GM18867 (cell line): ENCODE measurements at regions not wholly inside any gene's neighbourhood (a gene's known extent, or its start where the extent isn't known, plus 50 kb on each side); places are given as distances from the start of the nearest gene placed in this dataset.
"Not testable (repeated sequence)": the region's sequence is repeated elsewhere in the genome, so short reads cannot be mapped to it uniquely, and the experiment has no call there.

ENCODE experiments used
- ATAC-seq: cut with Tn5 transposase; IDR thresholded peaks from one replicate; pipeline ENCODE4 v1.9.1; 2021; ENCODE audit warnings: mild to moderate bottlenecking, moderate library complexity; ENCODE audit not compliant: unreplicated experiment

DNA sequence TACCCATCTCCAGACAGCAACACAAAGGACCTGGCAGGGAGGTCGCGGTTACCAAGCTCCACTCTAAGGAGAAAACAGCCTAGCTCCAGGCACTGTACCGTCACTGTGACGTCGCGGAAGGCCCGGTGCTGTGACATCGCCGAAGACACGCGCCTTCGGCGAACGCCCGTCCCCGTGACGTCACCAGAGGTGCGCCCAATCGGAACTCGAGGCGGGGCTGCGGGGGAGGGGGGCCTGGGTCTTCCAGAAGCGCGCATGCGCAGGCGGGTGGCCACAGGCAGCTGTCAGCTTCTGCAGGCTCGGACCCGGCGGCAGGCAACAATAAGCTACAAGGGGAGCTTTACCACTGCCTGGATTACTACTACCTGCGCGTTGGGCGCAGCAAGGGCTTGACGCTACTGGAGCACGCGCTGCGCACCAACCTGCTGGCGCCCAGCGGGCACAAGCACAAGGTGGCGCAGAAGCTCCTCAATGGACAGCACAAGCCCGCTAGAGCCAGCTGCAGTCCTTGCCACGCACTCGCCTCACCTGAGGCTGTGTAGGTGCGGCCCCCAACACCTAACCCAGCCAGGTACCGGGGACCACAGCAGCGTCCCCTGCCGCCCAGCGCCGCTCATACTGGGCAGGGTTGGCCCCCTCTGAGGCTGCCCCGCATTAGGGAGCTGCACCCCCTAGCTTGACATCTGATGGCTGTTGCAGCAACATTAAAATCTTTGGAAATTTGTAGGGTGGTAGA lies 208.4 kb downstream of the TPST1 start:
- ATAC-seq = peak; percentile 58

DNA sequence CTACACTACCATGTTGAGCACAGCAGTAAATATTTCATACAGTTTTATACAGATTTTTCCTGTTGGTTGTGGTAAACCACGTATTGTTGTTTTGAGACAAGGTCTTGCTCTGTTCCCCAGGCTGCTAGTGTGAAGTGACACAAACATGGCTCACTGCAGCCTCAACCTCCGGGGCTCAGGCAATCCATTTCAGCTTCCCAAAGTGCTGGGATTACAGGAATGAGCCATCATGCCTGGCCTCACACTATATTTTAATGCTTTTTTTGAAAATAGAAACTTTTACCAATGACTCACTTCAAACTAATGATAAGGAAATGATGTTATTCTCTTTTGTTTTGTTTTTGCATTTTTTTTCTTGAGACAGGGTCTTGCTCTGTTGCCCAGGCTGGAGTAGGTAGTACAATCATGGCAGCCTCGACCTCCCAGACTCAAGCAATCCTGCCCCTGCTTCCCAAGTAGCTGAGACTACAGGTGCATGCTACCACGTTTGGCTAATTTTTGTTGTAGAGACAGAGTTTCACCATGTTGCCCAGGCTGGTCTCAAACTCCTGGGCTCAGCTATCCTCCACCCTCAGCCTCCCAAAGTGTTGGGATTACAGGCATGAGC lies 210.6 kb downstream of the TPST1 start:
- no peak for ATAC-seq

DNA sequence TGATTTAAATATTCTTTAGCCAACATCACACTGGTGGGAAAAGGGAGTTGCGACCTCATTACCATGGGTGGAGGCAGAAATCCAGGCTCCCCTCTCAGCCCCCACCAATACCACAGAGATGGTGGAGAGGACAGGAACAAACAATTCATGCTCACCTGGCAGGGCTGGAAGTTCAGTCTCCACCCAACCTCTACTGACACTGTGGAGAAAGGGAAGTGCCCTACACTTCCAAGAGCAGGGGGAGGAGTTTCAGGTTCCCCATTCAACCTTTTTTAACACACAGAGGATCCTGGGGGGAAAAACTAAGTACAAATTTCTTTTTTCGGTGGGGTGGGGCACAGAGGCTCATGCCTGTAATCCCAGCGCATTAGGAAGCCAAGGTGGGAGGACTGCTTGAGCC lies 210.1 kb upstream of the KCTD7 start:
- no peak for ATAC-seq

DNA sequence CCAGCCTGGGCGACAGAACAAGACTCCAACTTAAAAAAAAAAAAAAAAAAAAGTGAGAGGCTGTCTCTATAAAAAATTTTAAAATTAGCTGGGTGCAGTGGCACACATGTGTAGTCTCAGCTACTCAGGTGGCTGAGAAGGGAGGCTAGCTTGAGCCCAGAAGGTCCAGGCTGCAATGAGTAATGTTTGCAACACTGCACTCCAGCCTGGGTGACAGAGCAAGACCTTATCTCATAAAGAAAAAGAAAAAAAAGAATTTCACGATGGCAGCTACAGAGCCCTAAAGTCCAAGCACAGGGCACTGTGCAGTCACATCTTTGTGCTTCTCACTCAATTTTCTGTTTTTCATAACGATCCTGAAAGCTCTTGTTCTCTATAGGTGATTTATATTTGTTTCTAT lies 209.5 kb upstream of the KCTD7 start:
- no peak for ATAC-seq

DNA sequence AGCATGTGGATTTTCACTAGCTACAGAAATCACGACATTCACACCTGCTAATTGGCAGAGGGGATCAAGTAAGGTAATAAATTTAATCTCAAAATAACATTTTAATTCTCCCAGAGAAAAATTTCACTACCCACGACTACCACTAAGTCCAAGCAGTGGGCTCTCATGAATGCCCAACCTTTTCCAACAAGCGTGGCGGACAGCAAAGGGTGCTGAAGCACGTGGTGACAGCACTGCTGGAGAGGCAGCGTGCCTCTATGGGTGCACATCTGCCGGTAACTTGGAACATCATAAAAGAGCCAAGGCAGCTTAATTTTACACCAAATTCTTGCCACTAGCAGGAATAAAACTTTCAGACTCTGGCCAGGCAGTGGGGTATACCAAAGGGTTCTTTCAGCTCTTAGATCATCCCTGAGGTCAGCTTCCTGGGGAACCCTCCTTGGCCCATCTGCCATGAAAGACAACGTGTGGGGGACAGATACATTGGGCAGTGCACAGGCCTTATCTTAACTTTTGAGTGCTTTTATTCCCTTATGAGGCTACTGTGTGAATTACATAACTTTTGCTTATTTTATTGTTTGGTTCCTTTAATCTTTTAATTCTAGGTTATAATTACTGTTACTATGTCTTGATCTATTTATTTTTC lies 206.7 kb upstream of the KCTD7 start:
- no peak for ATAC-seq

DNA sequence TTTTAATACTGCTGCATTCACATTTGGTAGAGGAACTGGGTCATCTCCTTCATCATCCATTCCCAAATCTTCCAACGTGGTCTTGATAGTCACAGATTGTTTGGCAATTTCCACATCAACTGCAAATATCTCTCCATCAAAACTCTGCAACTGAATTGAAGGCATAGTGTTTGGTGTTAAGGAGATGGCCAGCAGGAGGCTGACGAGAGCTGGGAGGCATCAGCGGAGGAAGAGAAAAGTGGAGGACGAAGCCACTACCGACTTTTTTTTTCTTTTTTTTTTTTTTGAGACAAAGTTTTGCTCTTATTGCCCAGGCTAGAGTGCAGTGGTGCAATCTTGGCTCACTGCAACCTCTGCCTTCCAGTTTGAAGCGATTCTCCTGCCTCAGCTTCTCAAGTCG lies 205.0 kb upstream of the KCTD7 start:
- ATAC-seq = no peak

DNA sequence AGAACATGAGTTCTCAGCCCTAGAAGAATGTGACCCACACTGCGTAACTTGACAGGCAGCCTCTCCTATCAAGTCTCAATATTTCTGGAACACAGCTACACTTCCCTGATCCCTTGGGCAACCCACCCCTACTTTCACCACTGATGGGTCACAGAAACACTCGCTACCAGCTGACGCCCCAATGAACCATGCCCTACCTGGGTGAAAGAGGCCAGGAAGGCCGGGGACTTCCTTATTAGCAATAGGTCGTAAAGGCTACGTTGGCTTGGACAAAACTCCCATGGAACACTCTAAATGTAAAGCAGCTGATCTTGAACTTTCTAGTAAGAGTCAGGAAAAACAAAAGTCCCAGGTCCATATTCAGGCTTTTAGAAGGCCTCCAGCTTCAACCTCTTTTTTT lies 202.3 kb upstream of the KCTD7 start:
- ATAC-seq = no peak

DNA sequence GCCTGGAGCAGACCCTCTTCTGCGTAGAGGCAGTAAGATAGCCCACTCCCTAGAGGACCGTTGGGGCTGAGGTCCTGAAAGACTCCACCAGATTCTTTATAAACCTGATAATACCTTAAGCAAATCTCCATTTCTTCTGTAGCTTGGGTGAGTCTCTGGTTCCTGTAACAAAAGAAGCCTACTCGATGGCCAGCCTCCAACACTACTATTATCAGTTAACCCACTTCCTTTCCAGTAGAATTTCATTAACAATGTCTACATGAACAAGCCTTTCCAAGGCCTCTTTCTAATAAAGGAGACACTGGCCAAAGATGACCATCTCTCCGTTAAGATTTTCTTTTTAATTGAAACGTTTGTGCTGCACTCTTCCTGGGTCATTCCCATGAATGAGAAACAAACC lies 201.7 kb upstream of the KCTD7 start:
- no peak for ATAC-seq

DNA sequence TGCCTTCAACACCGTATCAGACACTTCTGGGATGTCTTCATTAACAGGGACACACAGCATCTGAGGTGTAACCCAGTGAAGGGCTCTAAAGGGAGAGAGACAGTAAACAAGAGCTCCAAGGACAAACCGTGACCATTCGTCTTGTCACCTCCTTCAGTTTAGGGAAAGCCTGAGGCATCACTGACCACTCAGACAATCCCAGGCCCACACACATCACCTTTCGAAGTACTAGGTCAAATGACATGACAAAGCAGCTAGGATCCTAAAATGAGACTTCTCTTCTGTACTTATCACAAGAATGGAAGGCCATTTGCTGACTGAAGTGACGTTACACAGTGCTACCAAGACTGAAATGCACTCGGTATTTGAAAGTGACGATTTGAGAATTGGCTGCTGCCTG lies 200.7 kb upstream of the KCTD7 start:
- ATAC-seq = no peak

DNA sequence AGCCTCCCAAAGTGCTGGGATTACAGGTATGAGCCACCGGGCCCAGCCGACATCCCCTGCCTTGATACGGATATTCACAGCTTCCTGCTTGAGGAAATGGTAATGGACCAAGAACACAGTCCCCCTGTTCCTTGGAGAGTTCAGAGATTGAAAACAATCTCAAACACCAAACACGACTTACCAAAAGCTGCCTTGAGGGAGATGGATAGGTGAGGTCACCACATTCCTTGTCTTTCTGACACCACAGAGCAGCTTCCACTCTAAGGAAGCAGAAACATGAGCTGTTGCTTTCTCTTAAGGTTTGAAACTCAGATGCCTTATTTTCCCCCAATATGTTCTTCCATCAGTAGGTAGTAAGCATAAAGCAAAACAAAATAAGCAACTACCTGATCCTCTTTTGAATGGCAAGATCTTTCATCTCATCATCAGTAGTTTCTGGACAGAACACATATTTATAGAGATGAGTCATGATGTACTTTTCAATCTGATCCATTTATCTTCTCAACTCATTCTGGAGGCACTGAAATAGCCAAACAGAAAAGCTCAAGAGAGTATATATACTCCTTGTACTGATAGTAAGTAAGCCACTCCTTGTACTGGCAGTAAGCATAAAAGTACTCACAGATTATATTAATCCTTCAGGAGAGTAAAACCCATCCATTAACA lies 199.1 kb upstream of the KCTD7 start:
- ATAC-seq = no peak

DNA sequence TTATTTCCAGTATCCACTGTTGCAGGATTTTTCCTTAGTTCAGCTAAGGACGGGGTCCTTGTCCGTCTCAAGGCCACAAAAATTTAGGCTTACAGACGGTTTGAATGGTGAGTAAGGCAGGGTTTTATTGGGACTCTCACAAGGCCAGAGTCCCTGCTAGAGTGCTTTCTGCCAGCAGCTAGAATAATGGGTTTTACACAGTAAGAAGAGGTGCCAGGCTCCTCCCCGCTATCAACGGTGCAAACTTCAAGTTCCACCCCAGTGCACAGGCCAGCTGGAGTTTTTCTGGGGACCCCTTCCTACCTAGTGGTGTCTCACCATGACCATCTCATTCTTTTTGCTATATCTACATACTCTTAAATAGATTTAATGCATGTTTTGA lies 198.5 kb upstream of the KCTD7 start:
- ATAC-seq = no peak

DNA sequence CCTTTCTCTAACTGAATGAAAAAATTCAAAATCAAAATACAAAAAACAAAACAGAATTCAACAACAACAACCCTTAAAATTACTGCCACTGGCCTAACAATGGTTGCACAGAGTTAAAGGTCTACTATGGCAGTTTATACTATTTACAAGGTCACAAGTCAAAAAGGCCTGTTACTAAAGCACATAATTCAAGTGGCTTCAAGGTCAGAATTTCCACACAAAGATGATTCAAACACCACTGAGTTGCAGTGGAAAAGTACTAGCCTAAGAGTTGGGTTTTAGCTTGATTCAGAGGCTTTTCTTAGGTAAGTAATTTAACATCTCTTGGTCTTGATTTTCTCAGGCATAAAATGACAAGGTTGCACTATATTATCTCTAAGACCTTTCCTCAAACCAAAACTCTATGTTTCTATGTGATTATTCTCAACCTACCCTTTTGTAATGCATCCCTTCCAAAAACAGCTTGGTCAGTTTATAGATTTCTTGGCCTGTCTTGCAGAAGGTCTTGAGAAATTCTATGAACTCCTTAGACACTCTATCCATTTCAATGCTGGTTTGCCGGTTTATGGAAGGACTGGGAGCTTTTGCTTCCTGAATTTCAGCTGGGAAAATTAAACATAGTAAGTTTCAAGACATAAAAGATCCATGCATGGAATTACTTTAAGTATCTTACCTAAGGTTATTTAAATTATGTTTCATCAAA lies 189.8 kb upstream of the KCTD7 start:
- ATAC-seq = not testable (repeated sequence)

DNA sequence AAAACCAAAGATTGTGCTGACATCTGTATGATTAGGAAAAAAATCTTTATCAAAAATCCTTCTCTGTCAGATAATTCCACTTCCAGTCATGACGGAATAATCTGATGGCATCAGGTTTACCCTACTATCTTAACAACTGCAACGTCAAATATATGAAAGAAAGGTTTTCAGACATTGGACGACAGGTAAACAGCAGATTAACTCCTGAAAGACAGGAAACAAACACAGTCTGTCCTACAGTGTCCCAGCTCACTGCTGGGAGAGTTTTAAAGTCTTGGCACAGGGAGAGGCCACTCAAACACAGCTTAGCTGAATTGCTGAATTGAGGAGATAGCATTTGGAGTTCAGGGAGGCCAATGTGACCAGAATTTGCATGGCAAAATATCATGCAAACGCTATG lies 186.3 kb upstream of the KCTD7 start:
- no peak for ATAC-seq

DNA sequence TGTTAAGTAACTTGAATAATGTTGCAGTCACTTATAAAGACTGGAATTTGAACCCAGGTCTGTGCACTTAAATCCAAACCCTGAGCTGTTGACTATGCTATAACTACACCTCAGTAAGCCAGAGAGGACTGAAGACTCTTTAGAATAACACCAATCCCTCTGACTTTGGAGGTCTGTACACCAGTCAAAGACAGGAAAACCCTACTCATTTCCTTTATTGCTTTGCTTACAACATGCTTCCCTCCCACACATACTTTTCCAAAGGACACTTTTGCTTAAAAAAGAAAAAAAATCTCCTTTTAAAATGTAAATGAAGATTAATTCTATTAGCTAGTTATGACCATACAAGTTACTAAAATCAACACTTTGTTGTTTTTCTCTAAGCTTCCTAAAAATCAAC lies 184.7 kb upstream of the KCTD7 start:
- no peak for ATAC-seq

DNA sequence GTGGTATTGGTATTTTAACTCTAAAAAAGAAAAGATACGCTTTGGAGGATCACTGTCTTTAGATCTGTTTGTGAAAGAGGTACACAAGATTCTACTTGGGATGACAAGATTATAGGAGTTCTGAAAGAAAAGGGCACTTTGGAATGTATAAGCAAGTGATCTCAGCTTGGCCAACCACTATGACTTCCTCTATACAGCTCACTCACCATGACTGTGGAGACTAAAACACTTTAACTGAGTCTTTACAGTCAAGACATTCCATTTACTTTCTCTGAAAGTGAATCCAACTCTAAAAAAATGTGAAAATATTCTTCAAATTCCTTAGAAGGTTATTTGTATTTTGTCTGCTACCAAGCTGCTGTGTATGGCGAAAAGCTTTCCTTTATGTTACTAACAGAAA lies 181.7 kb upstream of the KCTD7 start:
- not testable (repeated sequence) for ATAC-seq

DNA sequence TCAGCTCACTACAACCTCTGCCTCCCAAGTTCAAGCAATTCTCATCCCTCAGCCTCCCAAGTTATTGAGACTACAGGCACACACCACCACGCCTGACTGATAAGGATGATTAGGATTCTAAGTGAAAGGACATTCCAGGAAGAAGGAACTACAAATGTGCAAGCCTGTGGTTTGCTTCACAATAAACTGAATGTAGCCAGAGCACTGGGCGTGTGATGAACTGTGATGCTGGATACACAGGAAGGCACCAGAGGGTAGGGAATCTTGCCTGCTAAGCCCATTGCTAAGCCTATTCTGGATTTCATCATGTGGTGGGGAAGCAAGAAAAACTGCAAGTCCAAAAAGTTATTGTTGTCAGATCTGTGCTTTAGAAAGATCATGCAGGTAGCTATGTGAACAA lies 177.9 kb upstream of the KCTD7 start:
- ATAC-seq = not testable (repeated sequence)

DNA sequence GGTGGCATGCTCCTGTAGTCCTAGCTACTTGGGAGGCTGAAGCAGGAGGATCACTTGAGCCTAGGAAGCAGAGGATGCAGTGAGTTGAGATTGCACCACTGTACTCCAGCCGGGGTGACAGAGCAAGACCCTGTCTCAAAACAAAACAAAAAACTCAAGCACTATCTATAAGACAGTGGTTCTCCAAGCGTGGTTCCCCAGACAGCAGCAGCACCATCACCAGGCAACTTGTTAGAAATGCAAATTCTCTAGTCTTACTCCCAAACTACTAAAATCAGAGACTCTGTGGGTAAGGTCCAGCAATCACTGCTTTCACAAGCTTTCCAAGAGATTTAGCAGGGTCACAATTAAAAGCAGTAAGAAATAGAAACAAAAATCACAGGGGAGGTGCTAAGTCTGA lies 177.0 kb upstream of the KCTD7 start:
- ATAC-seq = not testable (repeated sequence)

DNA sequence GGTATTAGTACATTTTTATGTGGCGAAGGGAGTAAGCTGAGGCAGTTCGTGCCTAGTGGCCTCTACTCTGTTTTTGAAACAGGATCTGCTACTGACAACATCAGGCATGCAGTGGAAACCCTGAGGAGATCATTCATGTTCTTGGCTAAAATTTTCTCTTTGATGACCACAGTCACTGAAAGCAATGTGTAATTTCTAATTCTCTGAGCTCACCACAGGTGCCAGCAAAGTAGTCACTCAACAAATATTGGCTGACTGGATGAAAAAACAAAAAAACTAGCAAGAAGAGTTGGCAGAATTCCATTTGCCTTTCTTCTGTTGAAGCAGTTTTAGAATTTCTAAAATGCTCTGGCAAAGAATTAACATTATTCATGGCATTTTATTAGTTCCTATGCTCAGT lies 176.5 kb upstream of the KCTD7 start:
- no peak for ATAC-seq

DNA sequence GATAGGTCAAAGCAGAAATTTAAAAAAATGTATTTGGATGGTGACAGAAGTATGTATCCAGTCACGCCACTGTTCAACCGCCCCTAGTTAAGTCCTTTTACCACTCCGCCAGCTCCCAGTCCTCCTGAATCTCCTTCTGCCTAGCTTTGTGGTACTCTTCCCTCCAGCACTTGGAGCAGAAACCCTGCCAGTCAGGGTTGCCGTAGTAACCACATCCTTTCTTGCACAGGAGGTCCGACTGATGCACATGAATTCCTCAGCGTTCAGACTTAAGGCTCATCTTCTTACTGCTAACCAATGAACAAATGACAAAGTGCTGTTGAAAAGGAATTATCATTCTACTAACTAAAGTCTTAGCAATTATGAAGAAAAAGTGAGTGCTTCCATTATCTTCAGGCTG lies 175.3 kb upstream of the KCTD7 start:
- no peak for ATAC-seq

DNA sequence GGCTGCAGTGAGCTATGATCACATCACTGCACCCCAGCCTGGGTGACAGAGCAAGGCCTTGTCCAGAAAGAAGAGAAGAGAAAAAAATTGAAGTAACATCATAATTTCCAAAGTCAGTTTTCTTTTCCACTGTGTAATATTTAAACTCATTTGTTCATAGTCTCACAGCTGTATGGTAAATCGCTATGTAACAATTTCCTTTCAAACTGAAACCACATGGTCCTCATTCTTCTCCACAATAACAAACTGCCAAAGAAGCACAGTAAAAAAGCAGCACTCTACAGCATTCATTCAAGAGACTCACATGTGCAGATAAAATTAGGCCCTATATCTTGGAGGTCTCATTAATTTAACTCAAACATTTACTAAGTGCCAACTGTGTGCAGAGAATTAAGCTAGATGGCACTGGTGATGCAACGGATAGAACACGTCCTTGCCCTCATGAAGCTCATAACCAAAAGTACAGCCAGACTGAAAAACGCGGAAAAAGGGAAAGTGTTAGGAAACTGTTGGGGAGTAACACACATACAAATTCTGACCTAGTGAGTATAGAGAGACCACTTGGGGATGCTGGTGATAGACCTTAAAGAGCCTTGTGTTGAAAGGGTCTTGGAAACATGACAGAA lies 174.0 kb upstream of the KCTD7 start:
- ATAC-seq = no peak

DNA sequence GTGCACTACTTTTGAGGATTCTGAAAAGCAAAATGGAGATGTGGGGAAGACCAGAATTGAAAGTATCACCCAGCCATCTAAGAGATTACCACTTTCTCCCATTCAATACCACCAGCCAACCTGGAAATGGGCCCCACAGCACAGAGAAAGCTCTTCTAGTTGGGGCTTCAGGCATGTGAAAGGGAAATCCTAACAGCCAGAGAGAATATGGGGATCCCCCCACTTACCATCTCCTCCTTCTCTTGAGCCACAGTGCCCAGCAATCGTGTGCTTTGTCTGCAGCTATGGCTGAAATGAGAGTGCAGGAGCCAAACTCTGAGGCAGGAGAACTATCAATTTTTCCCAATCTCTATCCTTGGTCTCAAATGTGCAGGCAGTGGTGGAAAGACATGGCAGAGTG lies 173.2 kb upstream of the KCTD7 start:
- not testable (repeated sequence) for ATAC-seq
